DMS53 treated with DMSO at 0.1 percent for 48 hours (cell line): ENCODE measurements at regions not wholly inside any gene's neighbourhood (a gene's known extent, or its start where the extent isn't known, plus 50 kb on each side); places are given as distances from the start of the nearest gene placed in this dataset.

Experiments
- DNase-seq: peaks from one replicate; lab custom pipeline; 2025; ENCODE audit not compliant: unreplicated experiment; lab: John Stamatoyannopoulos, UW

DNA sequence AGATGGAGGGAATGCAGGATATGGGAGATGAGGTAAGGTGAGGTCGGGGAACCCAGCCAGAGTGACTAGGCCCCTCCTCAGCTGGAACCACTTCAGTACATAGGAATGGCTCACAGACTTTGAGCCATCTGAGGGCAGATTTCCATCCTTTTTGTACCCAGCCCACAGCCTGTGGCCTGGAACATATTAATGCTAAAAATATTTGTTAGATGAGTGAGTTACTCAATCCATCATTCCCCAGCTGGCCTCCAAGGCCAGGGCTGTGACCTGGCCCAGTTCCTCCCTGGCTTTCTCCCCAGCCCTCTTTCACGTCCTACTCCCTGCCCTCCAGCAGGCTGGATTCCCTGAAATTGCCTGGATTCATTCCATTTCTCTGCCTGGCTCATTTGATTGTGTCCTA, 57.2 kb upstream of the PRDM11 start:
- DNase-seq: no peak

- no peak for DNase-seq
These were observed 56.6 kb upstream of the PRDM11 start for GRCh38 chr11:45089676-45090499.

DNA sequence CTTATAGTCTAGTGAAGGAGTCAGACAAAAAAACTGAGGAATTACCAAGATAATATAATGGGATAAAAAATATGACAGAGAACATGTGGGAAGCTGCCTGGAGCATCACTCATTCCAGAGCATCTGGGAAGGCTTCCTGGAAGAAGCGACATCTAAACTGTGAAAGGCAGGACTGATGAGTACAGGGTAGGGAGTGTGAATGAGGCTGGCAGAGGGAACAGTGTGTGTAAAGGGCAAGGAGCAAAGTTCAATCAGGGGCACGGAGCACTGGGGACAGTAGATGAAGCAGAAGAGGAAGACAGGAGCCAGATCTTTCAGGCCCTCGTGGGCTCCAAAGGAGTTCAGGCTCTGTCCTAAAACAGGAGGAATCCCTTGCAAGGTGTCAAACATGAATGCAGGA, 55.8 kb upstream of the PRDM11 start:
- no peak for DNase-seq

GRCh38 chr11:45091563-45092403, 54.7 kb upstream of the PRDM11 start:
- DNase-seq: no peak

GRCh38 chr11:45092404-45092785, 54.0 kb upstream of the PRDM11 start:
- DNase-seq: no peak

GRCh38 chr11:45092901-45093760, 53.3 kb upstream of the PRDM11 start:
- DNase-seq: no peak

- no peak for DNase-seq
These were observed 52.5 kb upstream of the PRDM11 start for GRCh38 chr11:45093761-45094455.

DNA sequence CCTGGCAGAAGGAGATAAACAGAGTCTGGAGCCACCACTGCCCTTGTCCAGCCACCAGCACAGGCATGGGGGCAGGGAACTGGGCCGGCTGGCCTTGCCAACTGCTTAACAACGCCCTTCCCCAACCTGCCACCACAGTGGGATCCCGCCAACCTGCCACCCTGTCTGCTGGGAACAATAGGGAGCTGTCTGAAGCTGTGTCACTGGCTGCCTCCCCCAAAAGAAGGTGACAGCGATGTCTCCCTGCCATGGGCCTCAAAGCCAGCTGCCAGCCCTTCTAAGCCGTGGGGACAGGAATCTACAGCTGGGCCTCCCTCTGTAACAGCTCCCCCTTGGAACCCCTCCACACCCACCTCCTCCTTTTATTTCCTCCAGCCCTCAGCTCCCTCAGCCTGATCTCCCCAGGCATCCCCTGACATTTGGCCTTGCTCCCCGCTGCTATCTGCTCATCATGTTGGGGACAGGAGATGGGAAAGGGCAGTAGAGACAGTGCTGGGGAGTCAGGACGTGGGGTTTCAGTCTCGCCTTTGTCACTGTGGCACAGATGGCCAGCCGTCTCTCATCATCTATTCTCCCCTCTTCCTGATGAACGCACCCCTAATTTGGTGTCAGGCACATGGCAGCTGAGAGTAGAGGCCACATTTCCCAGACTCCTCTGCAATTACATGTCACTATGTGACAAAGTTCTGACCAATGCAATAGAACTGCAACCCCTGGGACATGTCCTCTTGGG, 51.3 kb upstream of the PRDM11 start:
- no peak for DNase-seq

DNA sequence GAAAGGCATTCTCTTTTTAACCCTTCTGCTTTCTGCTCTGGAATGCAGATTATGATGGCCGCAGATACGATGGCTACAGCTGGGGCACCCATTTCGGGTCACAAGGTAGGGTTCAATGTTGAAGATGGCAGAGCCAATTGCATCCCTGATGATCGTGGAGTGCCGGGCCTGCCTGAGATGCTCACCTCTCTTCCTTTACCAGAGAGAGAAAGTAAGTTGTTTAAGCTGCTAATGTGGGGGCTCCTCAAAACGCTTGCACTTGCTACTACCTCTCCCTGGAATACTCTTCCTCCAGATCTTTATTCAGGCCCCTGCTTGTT, 50.8 kb upstream of the PRDM11 start:
- no peak for DNase-seq

GRCh38 chr11:45096636-45097035, 49.8 kb upstream of the PRDM11 start:
- no peak for DNase-seq
